ENCODE measurements at regions not wholly inside any gene's neighbourhood (a gene's known extent, or its start where the extent isn't known, plus 50 kb on each side); places are given as distances from the start of the nearest gene placed in this dataset.

DNA sequence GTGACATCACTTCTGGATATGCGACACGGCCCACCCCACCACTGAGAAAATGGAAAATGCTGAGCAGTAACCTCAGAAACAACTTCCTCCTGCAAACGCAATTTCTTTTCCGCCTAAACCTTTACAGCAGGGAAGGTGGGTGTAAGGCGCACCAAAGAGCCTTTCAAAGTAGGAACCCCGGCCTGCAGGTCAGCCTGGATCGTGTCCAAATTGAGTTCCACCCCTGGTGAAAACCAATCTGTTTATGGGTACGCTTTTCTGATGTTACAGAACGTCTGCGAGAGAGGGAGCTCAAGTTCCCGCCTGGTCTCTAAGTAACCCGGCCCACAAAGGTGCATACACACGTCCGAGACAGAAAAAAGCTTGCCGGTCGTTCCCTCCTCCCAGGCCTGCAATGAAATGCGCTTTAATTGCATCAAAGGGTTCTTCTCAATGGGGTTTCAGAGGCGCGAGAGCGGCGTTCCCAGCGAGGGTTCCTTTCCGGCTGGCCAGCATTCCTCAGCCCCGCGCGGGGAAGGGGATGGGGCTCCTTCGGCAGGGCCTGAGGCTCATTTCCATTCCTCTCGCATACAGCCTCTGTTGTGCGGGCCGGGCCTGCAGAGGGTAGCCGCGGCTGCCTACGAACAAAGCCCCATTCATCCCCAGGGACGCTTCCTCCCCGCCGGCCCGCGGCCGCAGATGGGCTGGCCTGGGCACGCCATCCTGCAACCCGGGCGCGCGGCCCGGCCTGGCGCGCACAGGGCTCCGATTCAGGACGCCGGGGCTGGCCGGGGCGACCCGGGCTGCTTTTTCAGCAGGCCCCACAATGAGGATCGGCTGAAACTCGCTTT lies 138.1 kb downstream of the TMCO5A start:
- DNase-seq (ENCODE audit: low read depth, low spot score): no peak

DNA sequence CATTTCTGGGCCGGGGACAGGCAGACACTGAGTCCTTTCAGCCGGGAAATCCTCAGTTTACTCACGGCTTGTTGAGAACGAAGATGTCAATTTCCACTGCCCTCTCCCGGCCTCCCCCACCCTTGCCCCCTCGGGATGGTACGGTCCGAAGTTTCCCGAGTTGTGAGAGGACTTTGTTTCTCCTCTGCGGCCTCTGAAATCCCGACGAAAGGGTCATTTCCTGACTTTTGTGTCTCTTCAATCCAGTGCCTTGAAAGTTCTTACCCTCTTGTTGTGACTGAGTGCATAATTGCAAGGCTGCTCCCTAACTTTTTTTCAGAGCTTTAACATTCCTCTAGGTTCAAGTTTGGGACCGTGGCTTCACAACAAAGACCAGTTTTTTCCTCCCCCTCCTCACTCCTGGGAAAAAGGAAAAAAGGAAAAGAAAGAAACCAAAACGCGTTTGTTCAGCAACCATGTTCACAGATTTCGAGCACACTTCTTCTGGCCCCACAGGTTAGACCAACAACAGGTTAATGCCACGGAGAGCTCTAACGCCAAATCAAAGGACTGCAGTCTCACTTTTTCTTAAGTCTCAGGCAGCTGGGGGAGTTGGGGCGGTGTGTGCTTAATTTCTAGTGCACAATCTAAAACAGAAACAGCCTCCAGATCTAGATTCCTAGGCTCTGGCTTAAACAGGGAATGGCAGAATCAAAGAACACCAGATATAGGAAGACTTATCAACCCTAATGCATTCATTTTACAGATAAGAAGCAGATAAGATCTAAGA lies 138.9 kb downstream of the TMCO5A start:
- no peak for DNase-seq (ENCODE audit: low read depth, low spot score)

DNA sequence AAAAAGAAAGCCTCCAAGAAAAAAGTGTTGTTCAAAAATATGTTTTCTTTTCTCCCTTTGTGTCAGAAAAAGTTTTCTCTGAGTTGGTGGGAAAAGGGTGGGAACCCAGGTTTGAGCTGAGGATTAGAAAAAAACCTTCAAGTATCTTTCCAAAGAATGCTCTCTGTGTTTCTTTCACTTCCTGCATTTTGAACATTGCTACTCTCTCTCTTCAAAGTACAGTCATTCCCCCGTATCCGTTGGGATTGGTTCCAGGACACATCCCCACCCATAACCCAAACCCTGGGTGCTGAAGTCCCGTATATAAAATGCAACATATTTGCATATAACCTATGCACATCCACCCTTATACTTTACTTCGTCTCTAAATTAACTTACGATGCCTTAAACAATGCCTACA lies 139.6 kb downstream of the TMCO5A start:
- no peak for DNase-seq (ENCODE audit: low read depth, low spot score)

DNA sequence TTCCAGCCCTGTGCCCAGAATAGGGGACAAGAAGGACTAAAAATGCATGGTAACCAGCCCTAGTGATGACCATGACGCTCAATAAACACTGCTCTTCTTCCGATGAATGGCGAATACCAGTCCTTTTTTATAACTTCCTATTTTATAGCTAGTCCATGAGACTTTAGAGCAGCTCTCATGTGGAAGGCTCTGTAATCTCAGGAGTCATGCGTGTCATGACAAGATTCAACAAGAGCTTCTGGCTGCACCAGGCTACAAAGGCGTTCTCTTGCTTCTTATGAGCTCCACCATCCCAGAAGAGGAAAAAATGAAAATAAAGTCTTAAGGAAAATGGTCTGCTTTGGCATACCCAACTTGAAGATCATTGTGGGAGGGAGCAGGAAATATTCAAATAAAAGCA lies 141.0 kb downstream of the TMCO5A start:
- no peak for DNase-seq (ENCODE audit: low read depth, low spot score)

DNA sequence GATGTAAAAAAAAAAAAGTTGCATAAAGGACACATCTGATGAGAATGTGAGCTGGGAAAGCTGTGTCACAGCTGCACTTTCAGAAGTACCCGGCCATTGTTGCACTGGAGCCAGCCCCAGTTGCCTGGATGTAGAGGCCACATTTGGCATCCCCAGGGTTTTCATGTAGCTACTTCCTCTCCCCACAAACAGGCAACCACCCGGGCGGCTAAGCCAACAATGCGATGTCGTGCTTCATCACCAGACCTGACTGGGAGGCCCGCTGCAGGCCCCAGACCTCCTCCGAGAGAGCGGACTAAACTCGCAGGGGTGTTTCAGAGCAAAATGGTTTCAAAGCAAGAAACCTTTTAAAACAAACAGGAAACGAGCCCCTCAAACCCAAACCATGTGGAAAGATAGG lies 142.3 kb downstream of the TMCO5A start:
- DNase-seq (ENCODE audit: low read depth, low spot score): no peak

DNA sequence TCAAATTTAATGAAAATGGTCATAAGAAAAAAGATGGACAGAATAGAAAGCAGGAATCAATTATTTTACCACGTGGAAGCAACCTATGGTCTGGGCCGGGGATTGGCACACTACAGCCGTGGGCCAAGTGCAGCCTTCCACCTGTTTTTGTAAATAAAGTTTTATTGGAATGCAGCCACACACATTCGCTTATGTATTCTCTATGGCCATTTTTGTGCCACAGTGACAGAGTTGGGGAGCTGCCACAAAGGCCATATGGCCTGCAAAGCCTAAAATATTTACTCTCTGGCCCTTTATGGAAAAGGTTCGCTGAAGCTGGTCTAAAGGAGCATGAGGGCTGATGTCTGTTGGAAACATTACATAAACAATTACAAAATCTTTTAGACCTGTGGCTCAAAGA lies 144.8 kb downstream of the TMCO5A start:
- no peak for DNase-seq (ENCODE audit: low read depth, low spot score)

DNA sequence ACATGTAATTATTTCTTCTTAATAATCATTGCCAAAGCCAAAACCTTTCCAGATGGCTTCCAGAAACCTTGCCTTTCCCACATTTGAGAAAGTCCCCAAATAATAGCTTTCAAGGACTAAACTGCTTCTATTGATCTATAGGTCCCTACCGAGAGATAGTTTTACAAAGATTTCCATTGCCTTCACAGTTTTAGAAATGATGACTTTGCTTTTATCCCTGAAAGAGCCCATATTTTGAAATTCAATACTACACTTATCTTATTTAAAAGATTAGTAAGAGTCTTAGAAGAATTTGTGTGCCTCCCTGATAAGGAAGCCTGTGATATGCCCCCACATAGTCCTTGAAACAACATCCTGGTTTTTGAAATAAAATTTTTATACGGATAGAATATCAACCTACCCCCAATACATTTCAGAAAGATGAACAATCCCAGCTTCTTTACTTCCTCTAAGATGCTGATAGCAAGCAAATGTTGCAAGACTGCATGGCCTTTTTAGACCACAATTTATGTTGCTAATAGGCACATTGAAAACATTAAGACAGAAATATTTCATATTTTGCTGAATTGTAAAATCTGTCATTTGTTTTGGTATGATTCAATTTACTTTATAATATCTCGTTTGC lies 146.3 kb downstream of the TMCO5A start:
- no peak for DNase-seq (ENCODE audit: low read depth, low spot score)

DNA sequence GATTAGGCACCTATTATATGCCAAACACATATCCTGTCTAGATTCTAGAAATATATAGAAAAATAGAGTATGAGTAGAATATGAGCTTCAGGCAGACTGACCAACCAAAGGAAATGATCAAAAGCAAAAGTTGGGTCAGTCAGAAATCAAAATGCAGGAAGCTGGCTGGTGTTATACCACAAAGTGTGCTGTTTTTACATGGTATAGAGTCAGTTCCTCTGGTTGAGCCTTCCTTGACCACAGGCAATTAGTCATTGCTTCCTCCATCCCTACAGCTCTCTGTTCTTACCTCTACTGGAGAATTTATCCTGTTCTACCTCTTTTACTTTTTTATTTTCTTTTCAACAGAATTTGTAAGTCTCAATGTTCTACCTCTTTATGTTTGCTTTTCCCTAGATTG lies 149.8 kb downstream of the TMCO5A start:
- DNase-seq (ENCODE audit: low read depth, low spot score): no peak

DNA sequence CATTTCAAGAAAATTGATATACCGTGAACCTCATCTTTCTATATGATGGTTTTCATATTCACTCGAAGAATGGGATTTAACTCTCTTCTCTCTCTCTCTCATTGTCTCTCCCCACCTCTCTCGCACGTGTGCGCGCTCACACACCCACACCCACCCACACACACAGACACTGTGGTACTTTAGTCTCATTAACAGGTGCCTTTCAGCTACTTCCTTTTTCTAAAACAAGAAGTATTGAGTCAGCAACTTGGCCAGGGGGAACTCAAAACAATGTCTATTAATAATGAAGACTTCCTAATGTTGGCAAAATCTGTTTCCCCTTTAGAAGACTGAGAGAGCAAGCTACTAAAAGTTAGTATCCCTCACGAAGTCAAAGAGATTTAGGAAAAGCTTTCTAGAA lies 150.7 kb downstream of the TMCO5A start:
- DNase-seq (ENCODE audit: low read depth, low spot score): no peak

DNA sequence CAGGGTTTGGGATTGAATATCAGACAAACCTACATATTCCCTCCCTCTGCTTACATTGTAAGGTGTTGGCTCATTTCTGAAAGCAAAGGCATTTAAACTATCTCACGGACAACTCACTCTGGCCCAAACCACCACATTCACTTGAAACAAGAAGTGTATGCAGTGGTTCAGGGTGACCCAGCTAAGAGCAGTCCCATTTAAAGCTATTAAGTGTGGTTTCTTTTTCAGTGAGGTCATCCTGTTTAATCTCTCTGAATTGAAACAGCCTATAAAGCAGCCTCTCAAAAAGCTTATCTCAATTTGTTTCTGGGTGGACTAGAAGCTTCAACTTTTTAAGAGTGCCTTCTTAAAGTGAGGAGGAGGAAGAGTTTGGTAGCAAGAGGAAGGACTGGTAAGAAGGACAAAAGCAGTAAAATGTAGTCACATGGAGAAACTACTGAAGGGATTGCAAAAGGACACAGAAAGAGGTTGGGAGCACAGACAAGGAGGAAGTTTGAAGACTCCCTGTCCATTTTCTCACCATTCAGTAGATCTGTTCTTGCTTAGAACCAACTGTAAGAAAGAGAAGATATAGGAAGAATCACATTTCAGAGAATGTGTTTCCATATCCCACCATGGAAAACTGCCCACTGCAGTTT lies 151.6 kb downstream of the TMCO5A start:
- DNase-seq (ENCODE audit: low read depth, low spot score): no peak

DNA sequence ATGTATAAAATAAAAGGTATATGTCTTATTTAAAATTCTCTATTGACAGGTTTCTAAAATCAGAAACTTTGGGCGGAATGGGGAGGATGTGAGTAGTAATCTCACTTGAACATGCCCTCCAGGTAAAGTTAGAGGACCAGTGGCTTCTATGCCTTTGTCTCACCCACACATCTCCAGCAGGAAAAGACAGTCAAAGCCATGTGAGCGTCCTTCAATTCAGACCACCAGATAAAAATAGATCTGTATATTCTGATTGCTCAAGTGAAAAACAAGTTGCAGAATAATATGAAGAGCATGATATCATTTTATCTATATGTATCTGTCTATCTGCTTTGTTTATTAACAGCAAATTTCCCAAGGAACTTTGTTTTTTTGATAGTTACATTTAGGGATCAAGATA lies 152.2 kb downstream of the TMCO5A start:
- no peak for DNase-seq (ENCODE audit: low read depth, low spot score)

DNA sequence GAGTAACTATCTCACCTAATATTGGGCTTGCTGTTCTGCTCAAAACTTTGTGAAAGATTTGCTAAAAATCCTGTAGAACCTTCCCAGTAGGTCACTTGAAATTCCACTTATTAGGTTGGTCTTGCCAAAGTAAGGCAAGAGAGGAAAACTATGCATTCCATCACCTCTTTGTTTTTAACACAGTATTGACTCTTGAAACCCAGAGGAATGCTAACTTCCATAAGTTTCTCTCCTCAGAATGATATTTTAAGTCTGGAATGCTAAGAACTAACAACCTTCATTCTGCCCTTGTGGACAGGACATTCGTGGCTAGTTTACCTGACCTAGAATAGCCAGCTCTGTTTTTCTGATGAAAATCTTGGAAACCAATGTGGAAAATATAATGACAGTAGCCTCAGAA lies 154.5 kb downstream of the TMCO5A start:
- no peak for DNase-seq (ENCODE audit: low read depth, low spot score)

DNA sequence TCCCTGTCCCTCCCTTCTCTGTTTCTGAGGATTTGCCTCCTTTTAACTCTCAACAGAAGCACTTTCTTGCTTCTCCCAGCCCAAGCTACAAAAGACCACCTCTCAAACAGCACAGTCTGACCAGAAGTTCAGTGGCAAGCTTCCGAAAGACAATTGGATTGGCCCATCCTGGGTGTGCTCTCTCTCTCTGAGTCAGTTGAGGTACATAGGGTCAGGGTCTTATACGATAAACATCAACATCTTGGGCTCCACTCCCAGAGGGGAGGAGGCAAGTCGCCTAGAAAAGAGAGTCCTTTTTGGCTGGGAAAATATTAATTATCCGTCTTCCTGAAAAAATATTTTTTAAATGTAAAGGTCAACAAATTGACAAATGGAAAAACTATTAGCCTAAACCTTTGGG lies 155.8 kb downstream of the TMCO5A start:
- DNase-seq (ENCODE audit: low read depth, low spot score): no peak

DNA sequence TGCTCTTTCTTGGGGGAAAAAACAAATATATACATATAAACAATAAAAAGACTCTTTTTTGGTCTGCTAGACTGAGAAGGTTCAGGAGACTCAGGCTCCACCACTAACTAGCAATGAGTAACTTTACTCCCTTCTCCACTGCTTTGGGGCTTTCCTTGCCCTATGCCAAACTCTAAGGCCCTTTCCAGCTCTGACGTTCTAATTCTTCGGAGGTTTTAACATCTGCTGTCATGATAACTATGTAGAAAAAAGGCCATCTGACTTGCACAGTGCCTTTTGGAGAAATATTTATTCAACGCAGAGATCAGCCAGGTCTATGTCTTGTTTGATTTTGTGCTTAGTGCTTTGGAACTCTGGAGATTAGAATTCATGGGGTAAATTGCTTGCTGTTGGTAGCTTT lies 156.2 kb downstream of the TMCO5A start:
- no peak for DNase-seq (ENCODE audit: low read depth, low spot score)

DNA sequence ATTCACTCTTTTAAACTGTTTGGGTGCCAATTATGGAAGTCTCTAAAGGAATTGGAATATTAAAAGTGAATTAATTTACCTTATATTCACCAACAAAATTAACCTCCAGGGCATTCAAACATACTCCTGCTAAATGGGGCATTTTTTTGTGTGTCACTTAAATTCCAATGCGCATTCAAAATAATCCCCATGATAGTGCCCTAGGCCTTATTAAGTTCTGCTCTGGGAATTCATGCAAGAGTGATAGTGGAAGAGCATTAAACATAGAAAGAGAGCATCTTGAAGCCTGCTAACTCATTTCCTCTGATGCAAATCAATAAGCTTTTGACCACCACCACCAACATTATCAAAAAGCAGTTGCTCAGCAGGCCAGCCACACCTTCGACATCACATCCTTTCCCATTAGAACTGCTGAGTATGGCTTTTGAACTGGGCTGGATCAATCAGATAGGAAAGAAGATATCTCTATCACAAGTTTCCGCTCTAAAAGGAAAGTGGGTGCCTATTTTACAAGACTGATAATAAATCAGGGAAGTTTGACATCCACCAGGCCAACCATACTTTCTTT lies 156.7 kb downstream of the TMCO5A start:
- DNase-seq (ENCODE audit: low read depth, low spot score): no peak

DNA sequence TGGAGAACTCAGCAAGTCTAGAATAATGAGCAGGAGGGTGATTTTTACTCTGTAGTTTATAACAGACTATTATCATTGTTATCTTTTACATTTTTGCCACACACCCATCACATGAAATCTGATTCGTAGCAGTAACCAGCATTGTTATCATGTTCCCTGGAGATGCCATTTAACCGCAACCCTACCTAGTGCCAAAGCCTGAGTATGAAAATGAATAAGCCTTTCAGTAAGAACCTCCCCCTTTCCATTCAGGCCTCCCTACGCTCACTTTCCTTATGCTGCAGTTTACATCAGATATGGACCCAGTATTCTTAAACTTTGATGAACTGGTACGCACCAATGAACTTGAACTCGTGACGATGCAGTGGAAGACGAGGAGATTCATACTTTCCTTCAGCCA lies 158.7 kb upstream of the SPRED1 start:
- DNase-seq (ENCODE audit: low read depth, low spot score): no peak

DNA sequence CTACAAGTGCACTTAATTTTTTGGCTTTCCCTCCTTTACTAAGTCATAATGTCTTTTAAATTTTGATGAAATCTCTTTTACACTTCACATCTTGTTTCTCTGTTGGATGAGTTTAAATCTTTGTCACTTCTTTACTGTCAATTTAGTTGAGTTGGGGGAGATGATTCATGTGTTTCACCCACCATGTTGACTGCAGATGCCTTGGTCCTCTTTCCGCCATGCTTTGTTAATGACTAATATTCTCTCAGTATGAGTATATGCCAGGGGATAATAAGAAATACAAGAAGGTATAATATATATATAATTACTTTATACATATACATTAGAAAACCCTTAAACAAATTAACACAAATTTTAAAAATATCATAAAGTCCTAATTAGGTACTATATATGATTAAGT lies 149.7 kb upstream of the SPRED1 start:
- no peak for DNase-seq (ENCODE audit: low read depth, low spot score)

DNA sequence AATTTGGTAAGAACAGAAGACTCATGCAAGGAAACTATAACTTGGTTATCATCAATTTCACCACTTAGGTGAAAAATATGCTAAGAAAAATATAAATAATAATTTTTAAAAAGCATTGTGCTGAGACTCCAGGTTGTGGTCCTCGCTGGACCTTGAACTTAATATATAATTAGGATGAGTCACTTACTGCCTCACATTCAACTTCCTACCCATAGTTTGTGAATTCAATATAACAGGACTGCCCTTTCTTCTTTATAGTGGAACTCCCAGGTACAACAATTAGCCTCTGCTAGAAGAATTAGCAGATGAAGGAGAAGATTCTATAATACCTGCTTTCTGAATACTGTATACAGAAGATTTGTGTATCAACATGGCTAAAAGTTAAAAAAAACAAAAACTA lies 149.1 kb upstream of the SPRED1 start:
- no peak for DNase-seq (ENCODE audit: low read depth, low spot score)

DNA sequence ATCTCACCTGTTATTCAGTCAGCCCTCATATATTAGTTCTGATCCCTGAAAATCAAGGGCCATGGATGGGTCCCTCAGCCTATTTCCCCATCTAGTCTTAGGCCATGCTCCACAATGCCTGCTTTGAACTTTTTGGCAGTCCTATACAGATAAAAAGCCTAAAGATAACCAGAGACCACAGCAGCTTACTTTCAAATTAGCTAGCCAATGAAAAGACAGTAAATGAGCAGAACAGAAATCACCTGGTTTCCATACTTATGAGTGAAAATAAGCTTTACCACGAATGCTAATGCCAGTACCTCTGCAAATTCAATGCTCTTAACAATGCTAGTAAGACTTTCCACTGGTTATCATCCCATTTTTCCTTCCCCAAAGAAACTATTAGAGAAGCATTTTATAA lies 141.6 kb upstream of the SPRED1 start:
- DNase-seq (ENCODE audit: low read depth, low spot score): no peak

DNA sequence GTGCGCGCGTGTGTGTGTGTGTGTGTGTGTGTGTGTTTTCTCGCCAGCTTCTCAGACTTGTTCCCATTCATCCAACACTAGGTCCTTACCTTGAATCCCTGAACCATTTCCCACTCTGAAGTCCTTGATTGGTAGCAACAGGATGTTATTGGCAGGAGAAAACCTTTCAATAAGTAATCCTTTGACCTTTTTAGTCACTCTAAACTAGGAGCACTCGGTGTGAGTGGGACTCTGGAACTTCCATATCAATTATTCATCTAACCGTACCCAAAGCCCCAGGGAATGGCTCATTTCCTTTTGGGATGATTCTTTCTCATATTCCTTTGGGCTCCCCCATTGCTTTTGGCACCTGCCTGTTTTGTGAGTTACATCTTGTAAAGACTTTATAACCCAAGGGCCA lies 140.2 kb upstream of the SPRED1 start:
- DNase-seq (ENCODE audit: low read depth, low spot score): no peak

DNA sequence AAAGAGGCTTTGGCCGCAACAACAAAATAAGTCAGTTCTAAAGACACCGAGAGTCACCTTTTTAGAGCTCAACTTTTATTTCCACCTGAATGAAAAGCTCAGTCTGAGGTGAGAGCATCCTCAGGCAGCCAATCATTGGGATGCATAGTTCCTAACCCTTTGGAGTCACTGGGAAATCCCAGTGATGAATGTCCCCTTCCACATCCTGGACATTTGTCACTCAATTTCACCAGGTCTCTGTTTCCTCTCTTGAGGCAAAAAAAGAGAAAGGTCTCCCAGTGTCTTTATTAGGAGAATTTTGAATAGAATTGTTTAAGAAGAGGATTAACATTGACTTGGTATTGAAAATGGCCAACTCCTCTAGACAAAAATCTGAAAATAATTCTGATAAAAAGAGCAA lies 137.5 kb upstream of the SPRED1 start:
- no peak for DNase-seq (ENCODE audit: low read depth, low spot score)

DNA sequence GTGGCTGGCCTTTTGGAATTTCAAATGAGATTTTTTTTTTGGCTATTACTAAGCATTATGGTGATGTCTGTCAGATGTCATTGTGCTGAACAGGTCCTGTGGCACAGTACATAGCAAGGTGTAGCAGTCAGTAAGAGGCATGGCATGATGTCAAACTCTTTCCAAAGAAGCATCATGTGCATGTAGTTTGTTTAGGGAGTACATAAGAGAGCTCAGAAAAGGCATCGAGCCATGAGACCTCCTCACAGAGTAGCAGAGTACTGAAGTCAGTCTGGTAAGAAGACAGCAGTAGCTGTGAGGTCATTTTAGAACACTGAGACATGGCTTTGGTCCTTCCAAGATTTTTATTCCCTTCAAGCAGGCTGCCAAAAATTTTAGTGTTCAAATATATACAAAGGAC lies 134.9 kb upstream of the SPRED1 start:
- DNase-seq (ENCODE audit: low read depth, low spot score): no peak
